ENCODE measurements at regions not wholly inside any gene's neighbourhood (a gene's known extent, or its start where the extent isn't known, plus 50 kb on each side); places are given as distances from the start of the nearest gene placed in this dataset.
"Not testable (repeated sequence)": the region's sequence is repeated elsewhere in the genome, so short reads cannot be mapped to it uniquely, and the experiment has no call there.

DNA sequence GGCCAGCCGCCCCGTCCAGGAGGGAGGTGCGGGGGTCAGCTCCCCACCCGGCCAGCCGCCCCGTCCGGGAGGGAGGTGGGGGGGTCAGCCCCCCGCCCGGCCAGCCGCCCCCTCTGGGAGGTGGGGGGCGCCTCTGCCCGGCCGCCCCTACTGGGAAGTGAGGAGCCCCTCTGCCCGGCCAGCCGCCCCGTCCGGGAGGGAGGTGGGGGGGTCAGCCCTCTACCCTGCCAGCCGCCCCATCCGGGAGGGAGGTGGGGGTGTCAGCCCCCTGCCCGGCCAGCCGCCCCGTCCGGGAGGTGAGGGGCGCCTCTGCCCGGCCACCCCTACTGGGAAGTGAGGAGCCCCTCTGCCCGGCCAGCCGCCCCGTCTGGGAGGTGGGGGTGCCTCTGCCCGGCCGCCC lies 61.5 kb upstream of the LMCD1 start:
- not testable (repeated sequence) for DNase-seq

DNA sequence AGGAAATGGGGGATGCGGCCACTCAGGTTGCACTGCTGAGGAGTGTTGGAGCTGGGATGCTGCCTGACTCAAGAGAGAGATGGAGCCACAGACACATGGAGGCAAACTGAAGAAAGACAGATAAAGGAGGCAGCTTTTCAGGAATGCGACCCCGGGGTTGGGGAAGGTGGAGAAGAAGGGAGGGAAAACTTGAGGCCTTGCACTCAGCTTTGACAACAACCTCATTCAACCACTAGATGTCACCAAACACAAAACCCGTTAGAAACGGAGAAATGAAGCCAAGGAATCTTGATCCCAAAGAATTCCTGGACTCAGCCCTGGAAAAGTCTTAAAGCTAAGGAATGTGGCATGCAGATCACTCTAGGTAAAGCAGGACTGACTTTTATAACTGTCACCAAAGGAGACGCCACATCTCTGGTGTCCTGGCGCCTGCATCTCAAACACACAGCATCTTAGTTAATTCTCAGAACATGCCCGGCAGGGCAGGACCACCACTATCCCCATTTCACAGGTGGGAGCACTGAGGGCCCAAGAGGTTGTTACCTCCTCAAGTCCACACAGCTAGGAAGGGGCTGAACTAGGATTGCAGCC lies 59.6 kb upstream of the LMCD1 start:
- no peak for DNase-seq

DNA sequence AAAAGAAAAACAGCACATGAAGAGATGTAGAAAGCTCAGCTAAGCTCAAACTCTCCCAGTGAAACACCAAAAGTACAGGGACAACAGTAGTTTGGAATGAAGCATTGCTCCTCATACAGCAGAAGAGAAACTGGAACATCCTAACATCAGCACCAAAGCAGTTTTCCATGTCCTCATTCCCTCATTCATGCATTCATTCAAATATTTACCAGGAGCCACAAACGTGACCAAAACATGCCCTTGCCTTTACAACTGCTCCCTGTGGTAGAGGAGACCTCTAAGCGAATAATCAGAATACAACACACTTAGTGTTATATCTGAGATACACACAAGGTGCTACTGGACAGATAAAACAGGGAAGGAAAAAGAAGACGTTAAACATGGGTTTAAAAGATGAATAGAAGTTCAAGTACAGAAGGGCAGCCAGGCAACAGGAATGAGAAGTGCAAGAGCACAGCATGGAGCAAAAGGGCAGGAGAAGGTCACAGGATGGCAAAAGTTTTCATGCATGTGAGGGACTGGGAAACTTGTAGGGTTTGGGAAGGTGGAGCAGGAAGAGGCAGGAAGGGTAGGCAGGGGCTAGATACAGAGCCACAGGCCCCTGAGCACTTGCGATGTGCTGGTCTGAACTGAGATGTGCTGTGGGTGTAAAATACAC lies 58.5 kb upstream of the LMCD1 start:
- DNase-seq: no peak

DNA sequence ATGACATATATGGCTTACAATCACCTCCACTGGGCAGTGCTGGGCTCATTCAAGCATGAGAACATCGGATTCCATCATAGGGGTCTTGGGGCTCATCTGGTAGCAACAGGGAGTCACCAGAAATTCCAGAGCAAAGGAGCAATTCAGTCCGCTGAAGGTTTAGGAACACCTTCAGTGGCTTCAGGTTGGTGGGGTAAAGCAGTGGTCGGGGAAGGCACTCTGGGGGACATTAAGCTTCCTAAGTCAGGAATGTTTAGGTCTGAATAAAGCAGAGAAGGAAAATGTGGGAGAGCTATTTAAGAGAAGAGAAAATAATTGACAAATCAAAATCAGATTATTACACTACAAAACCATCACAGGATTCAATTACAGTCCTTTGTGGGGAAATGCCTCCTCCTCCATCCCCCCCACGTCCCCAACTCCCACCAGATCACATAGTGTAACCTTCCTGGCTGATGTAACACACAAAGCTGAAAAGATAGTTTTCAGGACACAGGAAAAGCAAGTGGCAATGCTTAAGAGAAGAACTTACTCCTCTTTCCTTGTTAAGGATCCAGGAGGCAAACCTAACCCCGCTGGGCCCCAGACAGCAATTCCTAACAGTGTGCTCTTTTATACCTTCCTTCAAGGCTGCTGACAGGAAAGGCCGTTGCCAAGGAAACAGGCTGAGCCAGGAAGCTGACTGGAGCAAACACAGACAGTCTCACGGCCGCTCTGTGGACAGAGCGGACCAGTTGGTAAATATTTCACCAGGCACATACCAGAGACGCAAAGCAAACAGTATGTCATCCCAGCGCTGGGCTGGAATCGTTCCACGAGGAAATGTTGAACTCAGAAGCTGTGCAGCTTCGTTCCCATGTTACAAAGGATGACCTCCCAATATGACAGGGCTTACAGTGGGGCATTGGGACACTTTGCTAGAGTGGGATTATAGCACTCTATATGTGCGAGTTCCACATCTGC lies 57.5 kb upstream of the LMCD1 start:
- no peak for DNase-seq

DNA sequence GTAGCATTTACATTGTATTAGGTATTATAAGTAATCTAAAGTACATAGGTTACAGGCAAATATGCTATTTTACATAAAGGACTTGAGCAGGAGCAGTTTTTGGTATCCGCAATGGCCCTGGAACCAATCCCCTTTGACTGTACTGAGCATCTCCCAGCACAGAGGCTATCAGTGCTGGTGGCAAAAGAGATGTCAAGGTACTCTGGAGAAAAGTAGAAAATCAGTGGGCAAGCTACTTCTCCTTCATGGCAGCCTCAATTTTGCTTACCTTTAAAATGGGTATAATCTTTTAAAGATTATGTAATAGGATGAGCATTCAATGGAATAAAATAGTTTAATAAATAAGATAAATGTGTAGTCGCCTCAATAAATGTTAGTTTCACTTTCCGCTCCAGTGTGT lies 56.7 kb upstream of the LMCD1 start:
- DNase-seq: no peak

DNA sequence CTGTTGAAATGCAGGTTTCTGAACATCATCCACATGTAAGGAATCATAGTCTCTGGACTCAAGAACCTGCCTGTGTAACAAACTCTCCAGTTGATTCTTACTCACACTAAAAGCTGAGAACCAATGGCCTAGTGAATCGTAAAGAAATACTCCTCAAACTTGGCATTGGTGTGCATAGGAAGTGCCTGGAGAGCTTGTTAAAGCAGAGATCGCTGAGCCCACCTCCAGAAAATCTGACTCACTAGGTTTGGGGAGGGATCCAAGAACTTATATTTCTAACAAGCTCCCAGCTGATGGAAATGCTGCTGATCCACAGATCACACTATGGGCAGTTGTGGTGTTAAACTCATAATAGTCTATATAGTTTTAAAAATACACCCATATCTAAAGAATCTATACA lies 55.8 kb upstream of the LMCD1 start:
- DNase-seq: no peak

DNA sequence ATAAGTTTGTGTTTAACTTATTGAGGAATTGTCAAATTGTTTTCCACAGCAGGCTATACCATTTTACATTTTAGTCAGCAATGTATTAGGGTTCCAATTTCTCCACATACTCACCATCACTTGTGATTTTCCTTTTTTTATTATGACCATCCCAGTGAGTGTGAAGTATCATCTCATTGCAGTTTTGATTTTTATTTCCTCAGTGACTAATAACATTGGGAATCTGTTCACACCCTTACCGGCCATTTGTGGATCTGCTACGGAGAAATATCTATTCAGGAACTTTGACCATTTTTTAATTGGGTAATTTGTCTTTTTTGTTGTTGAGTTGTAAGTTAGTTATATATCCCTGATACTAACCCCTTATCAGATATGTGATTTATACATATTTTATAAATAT lies 54.8 kb upstream of the LMCD1 start:
- no peak for DNase-seq

DNA sequence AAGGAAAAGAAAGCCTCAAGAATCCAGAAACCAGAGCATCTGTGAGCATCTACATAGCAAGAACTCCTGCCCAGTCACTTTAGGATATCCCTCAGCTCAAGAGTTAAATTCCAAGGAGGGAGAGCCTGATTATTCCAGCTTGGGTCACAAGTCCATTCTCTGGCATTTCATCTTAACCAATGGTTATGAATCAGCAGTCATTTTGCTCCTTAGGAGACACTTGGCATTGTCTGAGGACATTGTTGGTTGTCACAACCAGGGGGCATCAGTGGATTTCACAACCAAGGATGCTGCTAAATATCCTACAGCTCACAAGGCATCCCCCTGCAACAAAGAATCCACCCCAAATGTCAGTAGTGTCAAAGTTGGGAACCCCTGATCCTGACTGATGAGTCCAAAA lies 51.0 kb upstream of the LMCD1 start:
- no peak for DNase-seq

DNA sequence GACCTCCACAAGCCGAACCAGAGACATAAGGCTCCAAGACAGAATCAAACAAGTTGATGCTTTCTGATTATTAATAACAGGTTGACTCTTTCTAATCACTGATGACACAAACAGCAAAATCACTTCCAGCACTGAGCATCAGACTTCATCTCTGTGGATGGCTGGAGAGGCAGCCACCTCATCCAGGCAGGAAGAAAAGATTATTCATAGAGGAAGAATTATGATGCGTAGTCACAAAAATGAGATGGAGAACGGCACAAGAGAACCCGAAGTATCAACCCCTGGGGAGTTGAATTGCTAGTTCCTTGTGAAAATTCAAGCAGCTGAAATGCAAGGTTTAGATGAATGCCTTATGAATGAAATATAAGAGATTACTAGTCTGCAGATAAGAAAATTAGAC lies 49.9 kb upstream of the LMCD1 start:
- DNase-seq: no peak
